HG03066 (cell line): ENCODE measurements at regions not wholly inside any gene's neighbourhood (a gene's known extent, or its start where the extent isn't known, plus 50 kb on each side); places are given as distances from the start of the nearest gene placed in this dataset.
A peak's percentile ranks its signal among the peaks of the same experiment; 100 is the strongest.

Experiments
- ATAC-seq: cut with Tn5 transposase; IDR thresholded peaks from one replicate; pipeline ENCODE4 v1.9.1; 2021; ENCODE audit warnings: low read depth; ENCODE audit not compliant: unreplicated experiment

DNA sequence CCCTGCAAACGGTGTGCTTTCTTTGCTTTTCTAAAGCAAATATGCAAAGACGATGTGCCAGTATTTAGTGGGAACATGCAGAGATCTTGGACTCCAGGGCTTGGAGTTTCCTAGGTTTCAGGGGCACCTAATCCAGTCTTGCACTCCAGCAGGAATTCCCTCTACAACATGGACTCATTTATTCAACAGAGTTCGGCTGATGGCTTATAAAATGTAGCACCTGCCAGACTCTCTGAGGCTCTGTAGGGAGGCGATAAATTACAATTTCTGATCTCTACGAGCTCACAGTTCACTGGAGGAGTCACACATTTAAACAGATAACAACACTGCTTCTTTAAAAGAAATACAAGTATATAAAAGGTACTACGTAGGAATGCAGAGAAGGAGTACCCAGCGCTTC is 143.7 kb downstream of the FGF9 start:
- ATAC-seq = no peak

DNA sequence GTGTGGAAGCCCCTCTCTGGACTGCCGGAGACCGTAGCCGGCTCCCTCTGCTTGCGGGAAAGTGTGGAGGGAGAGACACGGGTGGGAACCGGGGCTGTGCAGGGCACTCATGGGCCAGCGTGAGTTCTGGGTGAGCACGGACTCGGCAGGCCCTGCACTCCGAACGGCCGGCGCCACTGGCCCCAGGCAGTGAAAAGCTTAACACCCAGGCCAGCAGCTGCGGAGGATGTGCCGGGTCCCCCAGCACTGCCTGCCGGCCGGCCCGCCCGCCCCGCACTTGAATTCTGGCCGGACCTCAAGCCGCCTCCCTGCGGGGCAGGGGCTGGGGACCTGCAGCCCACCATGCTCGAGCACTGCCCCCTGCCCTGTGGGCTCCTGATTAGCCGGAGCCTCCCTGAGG is 147.0 kb downstream of the FGF9 start:
- ATAC-seq = no peak

DNA sequence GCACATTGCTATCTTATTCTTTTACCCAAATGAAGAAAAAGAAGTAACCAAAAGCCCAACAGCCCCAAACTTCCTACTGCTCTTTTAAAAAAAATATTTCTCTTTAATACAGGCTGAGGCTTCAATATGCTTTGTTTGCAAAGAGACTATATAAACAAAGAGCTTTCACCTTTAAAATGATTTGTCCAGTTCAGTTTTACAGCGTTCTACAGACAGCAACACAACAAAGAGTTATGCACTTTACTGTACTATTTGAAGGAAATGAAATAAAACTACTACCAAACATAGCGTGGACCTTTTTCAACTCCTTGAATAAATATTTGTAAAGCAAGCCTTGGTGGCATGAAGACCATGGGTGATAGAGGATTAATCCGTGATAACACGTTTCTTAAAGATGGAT is 151.2 kb downstream of the FGF9 start:
- no peak for ATAC-seq

DNA sequence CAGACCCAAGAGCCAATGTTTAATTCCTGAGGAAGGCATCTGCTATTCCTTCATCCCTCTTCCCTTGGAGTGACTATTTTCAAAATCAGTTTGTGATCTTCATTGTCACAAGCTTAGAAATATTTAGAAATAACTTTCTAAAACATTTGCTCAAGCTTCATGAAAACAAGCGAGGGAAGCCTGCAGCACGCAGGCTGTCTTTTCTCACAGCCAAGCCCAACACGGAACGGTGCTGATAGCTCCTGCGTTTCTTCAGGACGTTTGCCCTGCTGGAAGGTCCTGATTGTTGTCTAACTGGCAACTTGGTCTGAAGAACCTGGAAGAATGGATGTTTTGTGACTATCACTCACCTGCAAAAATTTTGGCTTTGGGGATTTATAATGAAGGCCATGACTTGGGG is 152.5 kb downstream of the FGF9 start:
- ATAC-seq = no peak

DNA sequence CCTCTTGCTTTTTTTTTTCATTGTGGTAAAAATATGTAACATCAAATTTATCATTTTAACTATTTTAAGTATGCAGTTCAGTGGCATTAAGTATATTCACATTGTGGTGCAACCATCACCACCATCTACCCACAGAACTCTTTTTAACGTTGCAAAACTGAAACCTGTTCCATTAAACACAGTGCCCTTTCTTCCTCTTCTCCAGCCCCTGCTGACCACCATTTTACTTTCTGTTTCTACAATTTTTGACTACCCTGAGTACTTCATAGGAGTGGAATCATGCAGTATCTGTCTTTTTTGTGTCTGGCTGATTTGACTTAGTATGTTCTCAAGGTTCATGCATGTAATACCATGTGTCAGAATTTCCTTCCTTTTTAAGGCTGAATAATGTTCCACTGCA is 153.1 kb downstream of the FGF9 start:
- no peak for ATAC-seq

DNA sequence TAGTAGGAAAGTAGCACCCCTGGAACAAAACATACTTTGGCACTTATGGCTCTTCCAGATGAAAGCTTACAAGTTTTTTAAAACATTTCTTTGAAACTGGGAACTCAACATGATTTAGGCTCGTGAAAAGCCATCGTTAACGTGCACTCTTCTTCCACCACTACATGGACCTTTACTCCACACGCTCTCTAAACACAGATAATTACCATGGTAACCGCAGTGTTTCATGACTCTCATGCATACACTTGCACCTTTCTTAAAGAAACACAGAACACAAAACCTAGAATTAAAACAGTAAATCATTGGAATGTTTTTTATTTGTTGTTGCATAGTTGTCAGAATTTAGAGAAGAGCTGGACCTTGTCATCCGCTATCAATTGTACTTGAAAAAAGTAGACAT is 154.3 kb downstream of the FGF9 start:
- ATAC-seq = no peak

DNA sequence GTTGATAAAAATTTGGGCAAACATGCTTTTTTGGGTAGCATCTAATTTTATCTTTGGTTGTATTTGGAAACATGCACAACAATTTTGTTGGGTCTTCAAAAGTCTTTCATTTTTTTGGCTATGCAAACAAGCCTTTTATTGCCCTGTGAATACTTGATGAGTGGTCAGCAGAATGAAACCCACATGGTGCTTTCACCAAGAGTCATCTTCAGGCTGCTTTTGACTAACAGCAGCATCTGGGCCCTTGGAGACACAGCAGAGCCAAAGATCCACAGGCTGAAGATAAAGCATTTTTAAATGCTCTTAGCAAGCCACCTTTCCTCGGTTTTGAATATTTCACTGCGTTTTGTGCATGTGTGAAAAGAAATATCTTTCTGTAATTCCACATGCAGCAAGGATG is 154.9 kb downstream of the FGF9 start:
- no peak for ATAC-seq

DNA sequence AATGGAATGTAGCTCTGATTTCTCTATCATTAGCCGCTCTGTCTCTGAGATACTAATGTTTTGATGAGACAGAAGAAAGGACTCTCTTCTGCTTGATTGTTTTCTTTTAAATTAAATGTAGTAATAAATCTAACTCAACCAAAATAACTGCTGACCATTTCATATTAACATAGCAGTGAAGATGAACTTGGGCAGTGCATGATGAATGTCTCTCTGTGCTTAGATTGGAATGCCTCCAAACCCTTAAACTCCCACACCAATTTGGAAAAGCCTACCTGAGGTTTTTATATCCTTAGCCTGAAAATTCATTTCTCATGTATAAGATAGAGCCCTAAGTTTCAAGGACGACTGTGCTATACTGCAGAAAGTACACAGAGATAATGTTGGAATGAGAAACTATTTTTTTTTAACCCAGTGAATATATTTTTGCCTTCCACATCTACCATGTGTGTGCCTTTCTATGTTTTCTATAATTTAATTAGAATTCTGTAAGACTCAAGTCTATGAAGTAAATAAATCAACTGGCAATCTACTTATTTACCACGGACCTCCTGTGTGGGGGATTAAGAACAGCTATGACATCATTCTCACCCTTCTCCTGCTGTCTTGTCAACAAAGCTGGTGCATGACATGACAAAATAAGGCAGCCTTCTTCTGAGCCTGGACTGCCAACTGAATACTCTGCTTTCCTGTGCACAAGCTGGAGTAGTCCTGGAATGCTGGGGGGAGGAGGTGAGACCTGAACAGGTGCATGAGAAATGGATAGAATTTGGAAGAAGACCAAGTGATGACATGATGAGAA is 155.5 kb downstream of the FGF9 start:
- no peak for ATAC-seq

DNA sequence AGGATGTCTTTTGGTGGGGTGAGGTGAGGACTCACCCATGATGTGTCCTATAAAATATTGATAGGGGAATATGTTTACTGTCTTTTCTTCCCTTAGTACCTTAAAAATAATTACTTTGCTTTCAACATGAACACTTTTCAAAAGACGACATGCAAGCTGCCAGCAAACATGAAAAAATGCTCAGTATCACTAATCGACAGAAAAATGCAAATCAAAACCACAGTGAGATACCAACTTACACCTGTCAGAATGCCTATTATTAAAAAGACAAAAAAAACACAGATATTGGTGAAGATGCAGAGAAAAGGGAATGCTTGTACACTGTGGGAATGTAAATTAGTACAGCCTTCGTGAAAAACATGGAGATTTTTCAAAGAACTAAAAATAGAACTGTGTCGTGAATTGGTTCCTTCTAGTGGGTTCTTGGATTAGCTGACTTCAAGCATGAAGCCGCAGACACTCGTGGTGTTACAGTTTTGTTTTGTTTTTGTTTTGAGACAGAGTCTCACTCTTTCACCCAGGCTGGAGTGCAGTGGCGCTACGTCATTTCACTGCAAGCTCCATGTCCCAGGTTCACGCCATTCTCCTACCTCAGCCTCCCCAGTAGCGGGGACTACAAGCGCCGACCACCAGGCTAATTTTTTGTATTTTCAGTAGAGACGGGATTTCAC is 160.9 kb downstream of the FGF9 start:
- ATAC-seq = no peak

DNA sequence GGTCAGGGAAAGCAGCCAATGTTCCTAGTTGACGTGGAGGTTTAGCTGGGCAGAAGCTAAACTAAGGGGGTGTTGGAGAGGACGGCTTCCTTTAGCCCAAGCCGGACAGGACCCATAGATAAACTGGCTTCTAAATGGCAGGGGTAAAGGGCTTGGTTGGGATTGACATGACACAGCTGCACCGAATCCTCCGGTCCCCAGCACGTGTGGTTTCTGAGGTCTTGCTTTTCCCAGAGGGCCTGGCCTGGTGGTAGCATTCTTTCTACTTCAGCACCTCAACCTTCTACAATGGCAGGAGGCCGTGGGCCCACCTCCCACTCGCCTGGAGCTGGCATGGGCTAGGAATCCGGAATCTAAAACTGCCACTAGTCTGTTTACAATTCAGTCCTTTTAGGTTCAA is 163.0 kb downstream of the FGF9 start:
- ATAC-seq = no peak

DNA sequence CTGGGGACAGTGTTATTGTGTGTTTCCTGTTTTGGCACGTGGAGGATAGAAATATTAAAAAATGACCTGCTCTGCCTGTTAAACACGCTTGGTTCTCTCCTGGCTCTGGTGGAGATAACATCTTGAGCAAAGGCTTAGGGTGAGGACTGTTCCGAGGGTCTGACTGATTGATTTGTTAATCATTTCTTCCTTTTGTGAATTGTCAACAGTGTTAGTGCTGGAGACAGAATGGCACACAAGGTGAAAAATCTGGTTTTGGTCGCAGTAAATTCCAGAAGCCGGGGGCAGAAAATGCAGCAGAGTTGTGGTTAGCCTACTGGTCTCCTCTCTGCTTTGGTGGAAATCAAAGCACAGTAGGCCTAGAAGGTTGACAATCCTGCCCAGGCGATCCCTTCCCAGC is 163.6 kb downstream of the FGF9 start:
- no peak for ATAC-seq

DNA sequence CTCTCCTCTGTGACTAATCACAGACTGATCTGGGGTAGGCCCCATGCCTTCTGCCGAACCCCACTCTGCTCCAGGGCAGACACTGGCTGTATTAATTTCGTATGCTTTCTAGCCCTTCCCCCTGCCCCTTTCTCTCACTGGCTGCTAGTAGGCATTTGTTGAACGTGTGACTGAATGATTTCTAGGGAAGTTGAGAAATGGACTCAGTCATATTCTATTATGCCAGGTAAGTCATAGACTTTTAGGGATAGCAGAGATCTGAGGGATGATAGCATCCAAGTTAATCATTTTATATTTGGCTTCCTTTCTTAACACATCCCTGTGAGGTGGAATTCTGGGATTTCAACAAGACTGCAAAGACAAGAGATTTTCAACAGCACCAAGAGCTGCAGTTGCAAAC is 166.4 kb downstream of the FGF9 start:
- ATAC-seq = no peak

DNA sequence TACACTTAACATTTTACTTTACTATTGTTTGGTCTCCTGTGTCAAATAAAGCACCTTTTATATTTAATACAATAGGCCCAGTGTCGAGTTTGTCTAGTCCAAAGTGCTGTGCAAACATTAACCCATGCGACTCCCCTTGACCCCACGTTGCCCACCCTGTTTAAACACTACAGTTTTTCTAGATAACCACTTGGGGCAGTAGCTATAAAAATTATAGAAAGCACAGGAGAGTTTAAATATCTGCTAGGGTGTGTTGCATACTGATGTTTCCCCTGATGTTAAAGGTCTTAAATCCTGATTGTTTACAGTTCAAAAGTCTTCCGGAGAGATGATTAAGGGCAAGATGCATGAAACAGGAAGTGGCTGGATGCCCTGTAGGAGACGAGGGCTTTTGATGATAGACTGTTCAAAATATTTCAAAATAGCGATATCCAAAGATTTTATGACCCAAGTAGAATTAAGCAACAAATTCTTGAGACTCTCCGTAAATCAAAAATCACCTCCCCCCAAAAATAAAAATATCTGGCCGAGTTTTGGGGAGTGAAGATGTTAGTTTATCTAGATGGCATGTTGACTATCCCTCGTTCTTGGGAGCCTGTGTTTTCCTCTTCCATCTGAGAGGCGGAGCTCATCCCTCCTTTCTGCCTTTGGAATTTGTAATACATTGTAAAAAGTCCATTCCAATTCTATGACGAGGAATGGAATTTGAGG is 167.1 kb downstream of the FGF9 start:
- no peak for ATAC-seq

DNA sequence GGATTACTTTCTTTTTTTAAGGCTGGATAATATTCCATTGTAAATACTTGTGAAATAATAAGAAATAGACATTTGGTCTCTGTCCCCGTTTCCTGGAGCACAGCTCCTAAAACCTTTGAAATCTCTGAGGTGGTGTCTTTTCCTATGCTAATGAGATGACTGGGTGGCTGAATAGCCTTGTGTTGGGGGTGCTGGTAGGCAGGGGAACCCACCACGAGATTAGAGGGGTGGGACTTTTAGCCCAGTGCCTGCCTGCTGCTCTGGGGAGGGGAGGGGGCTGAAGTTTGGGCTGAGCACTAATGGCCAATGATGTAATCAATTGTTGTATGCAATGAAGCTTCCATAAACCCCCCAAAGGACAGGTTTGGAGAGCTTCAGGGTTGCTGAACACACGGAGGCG is 175.7 kb downstream of the FGF9 start:
- no peak for ATAC-seq

DNA sequence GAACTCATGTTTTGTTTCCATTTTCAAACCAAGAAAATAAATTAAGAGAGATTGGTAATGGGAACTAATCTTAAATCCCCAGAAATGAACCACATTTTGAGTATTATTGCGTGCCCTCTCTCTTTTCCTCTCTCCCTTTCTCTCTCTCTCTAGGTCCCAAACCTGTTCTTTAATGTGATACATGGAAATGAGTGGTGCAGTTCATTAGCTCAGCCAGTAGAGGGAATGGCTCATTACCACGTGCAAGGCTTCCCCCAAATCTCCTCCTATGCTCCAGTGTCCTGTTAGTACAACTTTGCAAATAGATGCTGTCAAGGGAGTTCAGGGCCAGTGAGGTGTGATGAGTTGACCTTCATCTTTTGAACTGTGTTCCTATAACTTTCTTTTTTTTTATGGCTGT is 178.4 kb downstream of the FGF9 start:
- ATAC-seq = peak; percentile 86

DNA sequence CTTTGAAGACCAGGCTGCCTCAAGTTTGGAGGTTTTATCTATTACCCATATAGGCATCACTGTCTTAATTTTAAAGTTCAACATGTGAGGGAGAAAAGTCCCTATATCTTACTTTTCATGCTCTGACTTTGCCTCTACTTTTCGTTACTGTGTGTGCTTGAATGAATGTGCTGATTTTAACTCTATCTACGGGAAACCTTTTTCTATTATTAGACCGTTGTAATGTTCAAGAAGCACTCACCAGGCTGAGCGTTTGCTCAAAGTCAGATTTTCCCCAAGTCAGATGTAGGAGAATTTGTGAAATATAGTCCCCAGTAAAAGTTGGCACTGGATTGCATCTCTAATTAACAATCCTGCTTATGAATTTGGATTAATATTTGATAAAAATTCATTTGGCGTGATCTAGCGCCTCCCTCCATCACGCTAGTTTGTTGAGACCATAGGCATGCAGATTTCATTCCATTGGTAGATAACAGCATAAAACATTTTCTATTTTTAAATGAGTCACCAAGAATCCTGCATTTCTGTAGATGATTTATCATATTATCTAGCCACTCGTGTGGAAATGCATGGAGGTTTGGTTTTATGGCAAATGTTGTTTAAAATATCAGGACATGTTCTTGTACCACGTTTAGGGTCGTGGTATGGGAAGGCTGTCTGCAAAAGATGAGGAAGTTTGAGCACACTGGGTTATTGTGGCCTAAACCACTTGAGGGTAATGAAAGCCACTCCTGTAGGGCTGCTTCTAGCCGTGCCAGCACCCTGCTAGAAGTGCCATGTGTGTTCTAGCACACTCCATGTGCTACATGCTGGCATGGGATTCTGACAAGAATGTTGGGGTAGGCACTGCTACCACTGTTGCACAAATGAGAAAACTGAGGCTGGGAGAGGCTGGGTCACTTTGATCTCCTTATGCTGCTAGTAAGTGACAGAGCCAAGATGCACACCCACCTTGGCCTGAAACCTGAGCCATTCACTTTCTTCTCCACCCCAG is 179.4 kb downstream of the FGF9 start:
- no peak for ATAC-seq

DNA sequence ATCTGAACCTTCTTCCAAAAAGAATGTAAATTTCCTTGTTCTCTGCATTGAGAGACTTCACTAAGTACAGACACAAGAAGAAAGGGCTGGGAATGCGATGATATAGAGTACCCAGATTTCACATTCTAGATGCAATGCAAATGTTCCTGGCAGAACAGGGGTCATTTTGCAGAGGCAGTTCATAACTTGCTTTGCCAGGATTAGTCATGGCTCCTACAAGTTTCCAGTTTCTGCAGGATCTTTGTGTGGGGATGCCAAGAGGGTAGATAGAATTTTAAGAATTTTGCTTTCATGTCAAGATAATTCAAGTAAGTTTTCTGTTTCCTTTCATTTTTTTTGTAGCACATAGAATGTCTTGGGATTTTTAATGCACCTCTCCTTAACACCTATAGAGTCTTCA is 181.2 kb downstream of the FGF9 start:
- ATAC-seq = no peak

DNA sequence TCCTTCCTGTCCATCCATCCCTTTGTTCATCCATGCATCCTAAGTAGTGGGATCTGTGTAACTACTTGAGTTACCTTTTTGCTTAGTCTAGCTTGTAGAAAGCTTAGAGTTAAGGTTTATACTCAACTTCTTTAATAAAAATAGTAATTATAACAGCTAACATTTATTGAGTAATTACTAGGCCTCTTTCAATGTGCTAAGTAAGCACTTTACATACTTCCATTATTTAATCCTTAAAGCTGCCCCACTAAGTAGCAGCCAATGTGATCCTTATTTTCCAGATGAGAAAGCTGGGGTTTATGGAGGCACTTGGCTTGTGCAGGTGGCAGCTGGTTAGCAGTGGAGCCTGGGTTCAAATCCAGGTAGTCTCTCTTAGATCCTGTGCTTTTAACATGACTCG is 182.9 kb downstream of the FGF9 start:
- ATAC-seq = no peak

DNA sequence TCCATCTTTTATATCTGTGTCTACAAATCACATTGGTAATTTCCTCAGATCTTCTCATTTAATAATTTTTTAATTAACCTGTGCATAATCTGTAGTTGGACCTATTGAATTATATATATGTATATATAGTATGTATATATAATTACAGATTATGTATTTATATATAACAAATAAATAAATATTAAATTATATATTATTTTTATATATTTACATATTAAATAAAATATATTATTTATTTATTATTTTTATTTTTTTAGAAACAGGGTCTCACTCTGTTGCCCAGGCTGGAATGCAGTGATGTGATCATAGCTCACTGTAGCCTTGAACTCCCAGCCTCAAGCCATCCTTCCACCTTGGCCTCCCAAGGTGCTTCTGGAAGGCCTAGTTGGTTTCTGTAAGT is 197.9 kb downstream of the FGF9 start:
- ATAC-seq = no peak

DNA sequence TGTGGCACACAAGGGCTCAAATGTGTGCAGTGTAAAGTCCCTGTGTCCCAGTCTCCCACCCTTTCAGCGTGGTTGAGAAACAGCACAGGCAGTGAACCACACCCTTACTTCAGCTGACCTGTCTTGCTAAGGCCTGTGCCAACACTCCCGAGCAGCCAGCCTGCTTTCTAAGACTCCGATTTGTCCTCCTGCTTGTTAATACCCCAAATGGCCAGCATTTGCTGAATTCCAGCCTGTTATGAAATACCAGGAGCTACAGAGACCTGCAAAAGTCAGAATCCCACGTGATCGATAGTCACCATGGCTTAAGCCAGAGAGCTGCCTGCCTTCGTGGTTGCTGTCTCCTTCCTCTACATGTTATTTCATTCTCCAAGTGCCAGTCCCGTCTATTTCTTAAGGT is 200.5 kb downstream of the FGF9 start:
- ATAC-seq = no peak

DNA sequence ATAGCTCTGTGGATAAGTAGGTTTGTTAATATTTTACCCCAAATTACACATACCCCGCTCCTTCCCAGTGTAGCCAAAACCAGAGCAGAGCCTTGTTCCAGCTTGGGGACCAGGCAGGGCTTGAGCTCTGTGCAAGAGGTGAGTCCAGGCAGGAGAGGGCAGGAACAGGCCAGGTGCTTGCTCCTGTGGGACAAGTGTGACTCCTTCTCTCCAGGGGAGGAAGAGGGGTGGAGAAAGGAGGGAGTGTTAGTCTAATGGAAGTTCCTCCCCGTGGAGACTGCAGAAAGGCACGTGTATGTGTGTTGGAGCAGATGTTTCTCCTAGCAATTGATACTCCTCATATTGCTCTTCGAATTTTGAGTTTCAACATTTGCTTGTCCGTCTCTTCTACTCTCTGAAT is 201.0 kb downstream of the FGF9 start:
- no peak for ATAC-seq
